ENCODE measurements at regions not wholly inside any gene's neighbourhood (a gene's known extent, or its start where the extent isn't known, plus 50 kb on each side); places are given as distances from the start of the nearest gene placed in this dataset.

DNA sequence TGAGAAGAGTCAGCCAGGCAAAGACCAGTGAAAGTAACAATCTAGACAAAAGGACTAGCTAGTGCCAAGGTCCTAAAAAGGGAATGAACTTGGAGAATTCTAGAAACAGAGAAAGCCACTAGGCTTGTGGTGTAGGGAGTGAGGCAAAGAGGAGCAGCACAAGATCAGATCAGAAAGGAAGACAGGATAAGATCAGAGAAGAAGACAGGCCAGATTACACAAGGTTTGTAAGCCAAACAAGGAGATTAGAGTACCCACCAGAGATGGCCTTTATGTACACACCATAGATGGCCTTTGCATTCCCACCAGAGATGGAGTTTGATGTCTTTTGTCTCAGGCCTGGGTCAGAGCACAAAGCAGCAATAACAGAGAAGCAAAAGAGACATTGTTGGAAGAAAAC lies 105.6 kb upstream of the PLCB4 start:
- Histone ChIP-seq H3K79me2 (ENCODE audit: insufficient read depth, low read length) (no peaks in the 10 kb centered on the region), H3K23ac (ENCODE audit: insufficient read length, low read depth, low read length) (no peak overlapping the region)

More for the DNA sequence above, 105.6 kb upstream of the PLCB4 start:
- H4K91ac ChIP-seq (ENCODE audit: insufficient read length, low read depth, low read length): no peak overlapping the region
- no peak overlapping the region for H3K27ac ChIP-seq (ENCODE audit: insufficient read length, low read depth, low read length)
- H2BK12ac ChIP-seq (ENCODE audit: insufficient read length, low read depth, low read length): no peak overlapping the region
- H4K20me1 ChIP-seq (ENCODE audit: control insufficient read depth, insufficient read depth, insufficient read length): no peaks in the 10 kb centered on the region
- no peak overlapping the region for H2AK5ac ChIP-seq (ENCODE audit: insufficient read length, low read length)
- TF ChIP-seq, protein P1, sequence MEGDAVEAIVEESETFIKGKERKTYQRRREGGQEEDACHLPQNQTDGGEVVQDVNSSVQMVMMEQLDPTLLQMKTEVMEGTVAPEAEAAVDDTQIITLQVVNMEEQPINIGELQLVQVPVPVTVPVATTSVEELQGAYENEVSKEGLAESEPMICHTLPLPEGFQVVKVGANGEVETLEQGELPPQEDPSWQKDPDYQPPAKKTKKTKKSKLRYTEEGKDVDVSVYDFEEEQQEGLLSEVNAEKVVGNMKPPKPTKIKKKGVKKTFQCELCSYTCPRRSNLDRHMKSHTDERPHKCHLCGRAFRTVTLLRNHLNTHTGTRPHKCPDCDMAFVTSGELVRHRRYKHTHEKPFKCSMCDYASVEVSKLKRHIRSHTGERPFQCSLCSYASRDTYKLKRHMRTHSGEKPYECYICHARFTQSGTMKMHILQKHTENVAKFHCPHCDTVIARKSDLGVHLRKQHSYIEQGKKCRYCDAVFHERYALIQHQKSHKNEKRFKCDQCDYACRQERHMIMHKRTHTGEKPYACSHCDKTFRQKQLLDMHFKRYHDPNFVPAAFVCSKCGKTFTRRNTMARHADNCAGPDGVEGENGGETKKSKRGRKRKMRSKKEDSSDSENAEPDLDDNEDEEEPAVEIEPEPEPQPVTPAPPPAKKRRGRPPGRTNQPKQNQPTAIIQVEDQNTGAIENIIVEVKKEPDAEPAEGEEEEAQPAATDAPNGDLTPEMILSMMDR (conservative IDR thresholded peaks at IDR 0.05): no peak
- no peaks in the 10 kb centered on the region for H3K79me1 ChIP-seq (ENCODE audit: insufficient read depth, low read depth, low read length, poor library complexity, severe bottlenecking)
- peaks cover 0 to 13% (median 5%) of the 10 kb centered on the region in 3 experiments; a peak in 5 of 7 replicates for H3K36me3 Mint-ChIP-seq (ENCODE audit: insufficient read depth in 1 of 3, low read depth in 3 of 3)
- no peaks in the 10 kb centered on the region for H3K23me2 ChIP-seq (ENCODE audit: insufficient read length, low read depth, low read length, poor library complexity, severe bottlenecking)
- no peak overlapping the region for H2BK15ac ChIP-seq (ENCODE audit: low read depth, low read length)
- H4K8ac ChIP-seq (replicated peaks; ENCODE audit: insufficient read length, low read depth, low read length): no peak overlapping the region
- no peak overlapping the region for H2BK120ac ChIP-seq (ENCODE audit: low read depth, low read length, poor library complexity, severe bottlenecking)
- no peak overlapping the region for H3K56ac ChIP-seq (ENCODE audit: insufficient read length, low read depth, low read length)
- H3K9me3 ChIP-seq (ENCODE audit: control insufficient read depth, low read depth, low read length): no peaks in the 10 kb centered on the region
- H3K4me2 ChIP-seq (ENCODE audit: insufficient read depth, insufficient read length, low read length): no peak overlapping the region
- no peak overlapping the region for H3K27ac Mint-ChIP-seq
- H2BK5ac ChIP-seq (ENCODE audit: insufficient read length, low read length): no peak overlapping the region
- H3K9me3 Mint-ChIP-seq: peaks cover 9 to 11% of the 10 kb centered on the region in 2 experiments
- H3K27me3 ChIP-seq (ENCODE audit: insufficient read depth, low read length): no peaks in the 10 kb centered on the region
- no peak overlapping the region for H3T11ph ChIP-seq (ENCODE audit: low read length)
- no peak overlapping the region for H4K5ac ChIP-seq (ENCODE audit: insufficient read length, low read depth, low read length)
- no peak overlapping the region for H3K14ac ChIP-seq (ENCODE audit: insufficient read depth, low read length)
- no peaks in the 10 kb centered on the region for H3K27me3 Mint-ChIP-seq (ENCODE audit: low read depth)
- no peak overlapping the region for H3K9ac ChIP-seq (ENCODE audit: extremely low read depth, insufficient read length, low read length)
- H3K4me1 Mint-ChIP-seq: no peaks in the 10 kb centered on the region
- no peak for DNase-seq
- H3K4ac ChIP-seq (ENCODE audit: low read depth, low read length): no peak overlapping the region
- H2BK20ac ChIP-seq (ENCODE audit: low read depth, low read length, poor library complexity, severe bottlenecking): no peak overlapping the region
- H3K4me3 Mint-ChIP-seq: no peak overlapping the region
- H3K18ac ChIP-seq (ENCODE audit: insufficient read length, low read depth, low read length): no peak overlapping the region
- H3K4me1 ChIP-seq (ENCODE audit: insufficient read depth, low read length): no peaks in the 10 kb centered on the region
- H2AFZ ChIP-seq (ENCODE audit: low read length): no peak overlapping the region

All from H9 (cell line).